ENCODE measurements at regions not wholly inside any gene's neighbourhood (a gene's known extent, or its start where the extent isn't known, plus 50 kb on each side); places are given as distances from the start of the nearest gene placed in this dataset.

GRCh38 chr16:55149622-55150021 lies 174.4 kb upstream of the IRX6 start:
- Histone ChIP-seq H3K14ac (ENCODE audit: low read length) (no peak overlapping the region), H3K9ac (ENCODE audit: low read length) (no peak overlapping the region), H4K8ac (ENCODE audit: low read depth, low read length) (no peak overlapping the region), H3K18ac (ENCODE audit: low read length) (no peak overlapping the region), H3K4me3 (ENCODE audit: low read depth, low read length) (no peak overlapping the region), H3K79me1 (ENCODE audit: low read length) (no peaks in the 10 kb centered on the region), H4K91ac (ENCODE audit: low read depth, low read length) (no peak overlapping the region), H3K4me1 (ENCODE audit: control insufficient read depth in 1 of 2, insufficient read depth in 2 of 2, low read length in 2 of 2) (no peaks in the 10 kb centered on the region), H3K9me3 (ENCODE audit: insufficient read depth, low read depth, low read length) (no peaks in the 10 kb centered on the region), H3K23ac (ENCODE audit: low read length) (no peak overlapping the region), H3K4me2 (ENCODE audit: low read length) (no peak overlapping the region), H3K79me2 (ENCODE audit: control insufficient read depth, insufficient read depth, low read length, poor library complexity) (no peaks in the 10 kb centered on the region), H2AK5ac (ENCODE audit: low read length) (no peak overlapping the region), H3K36me3 (ENCODE audit: control insufficient read depth in 1 of 2, insufficient read depth in 2 of 2, low read length in 2 of 2) (no peaks in the 10 kb centered on the region), H4K12ac (ENCODE audit: low read depth, low read length) (no peak overlapping the region), H2BK120ac (ENCODE audit: insufficient read depth, low read length, poor library complexity) (no peak overlapping the region), H3K27ac (ENCODE audit: low read depth, low read length) (no peak overlapping the region), H2AFZ (ENCODE audit: insufficient read depth, low read length, poor library complexity) (no peak overlapping the region), H2BK5ac (ENCODE audit: low read depth, low read length, poor library complexity) (no peak overlapping the region), H3K4ac (ENCODE audit: low read depth, low read length) (no peak overlapping the region), H3K27me3 (ENCODE audit: insufficient read depth, low read length) (no peaks in the 10 kb centered on the region), H2BK12ac (ENCODE audit: low read length) (no peak overlapping the region)
- WGBS (ENCODE audit: extremely low coverage, insufficient coverage, insufficient read length), result no CpG with 5 or more reads among the region's 4 CpGs
- DNase-seq, result no peak

GRCh38 chr16:55151561-55152305 lies 172.3 kb upstream of the IRX6 start:
- Histone ChIP-seq H3K4me2 (ENCODE audit: low read length) (no peak overlapping the region), H4K8ac (ENCODE audit: low read depth, low read length) (no peak overlapping the region), H3K27ac (ENCODE audit: low read depth, low read length) (no peak overlapping the region), H3K14ac (ENCODE audit: low read length) (no peak overlapping the region), H4K12ac (ENCODE audit: low read depth, low read length) (no peak overlapping the region), H3K79me2 (ENCODE audit: control insufficient read depth, insufficient read depth, low read length, poor library complexity) (no peaks in the 10 kb centered on the region), H3K9ac (ENCODE audit: low read length) (no peak overlapping the region), H2BK120ac (ENCODE audit: insufficient read depth, low read length, poor library complexity) (no peak overlapping the region), H3K9me3 (ENCODE audit: insufficient read depth, low read depth, low read length) (peaks cover 1% of the 10 kb centered on the region), H3K27me3 (ENCODE audit: insufficient read depth, low read length) (no peaks in the 10 kb centered on the region), H3K4me3 (ENCODE audit: low read depth, low read length) (no peak overlapping the region), H3K23ac (ENCODE audit: low read length) (no peak overlapping the region), H2BK12ac (ENCODE audit: low read length) (no peak overlapping the region), H2AFZ (ENCODE audit: insufficient read depth, low read length, poor library complexity) (no peak overlapping the region), H3K18ac (ENCODE audit: low read length) (no peak overlapping the region), H2BK5ac (ENCODE audit: low read depth, low read length, poor library complexity) (no peak overlapping the region), H3K79me1 (ENCODE audit: low read length) (no peaks in the 10 kb centered on the region), H2AK5ac (ENCODE audit: low read length) (no peak overlapping the region), H3K4me1 (ENCODE audit: control insufficient read depth in 1 of 2, insufficient read depth in 2 of 2, low read length in 2 of 2) (no peaks in the 10 kb centered on the region), H4K91ac (ENCODE audit: low read depth, low read length) (no peak overlapping the region), H3K36me3 (ENCODE audit: control insufficient read depth in 1 of 2, insufficient read depth in 2 of 2, low read length in 2 of 2) (no peaks in the 10 kb centered on the region), H3K4ac (ENCODE audit: low read depth, low read length) (no peak overlapping the region)
- DNase-seq, result no peak
- no CpG with 5 or more reads among the region's 9 CpGs for WGBS (ENCODE audit: extremely low coverage, insufficient coverage, insufficient read length)

DNA sequence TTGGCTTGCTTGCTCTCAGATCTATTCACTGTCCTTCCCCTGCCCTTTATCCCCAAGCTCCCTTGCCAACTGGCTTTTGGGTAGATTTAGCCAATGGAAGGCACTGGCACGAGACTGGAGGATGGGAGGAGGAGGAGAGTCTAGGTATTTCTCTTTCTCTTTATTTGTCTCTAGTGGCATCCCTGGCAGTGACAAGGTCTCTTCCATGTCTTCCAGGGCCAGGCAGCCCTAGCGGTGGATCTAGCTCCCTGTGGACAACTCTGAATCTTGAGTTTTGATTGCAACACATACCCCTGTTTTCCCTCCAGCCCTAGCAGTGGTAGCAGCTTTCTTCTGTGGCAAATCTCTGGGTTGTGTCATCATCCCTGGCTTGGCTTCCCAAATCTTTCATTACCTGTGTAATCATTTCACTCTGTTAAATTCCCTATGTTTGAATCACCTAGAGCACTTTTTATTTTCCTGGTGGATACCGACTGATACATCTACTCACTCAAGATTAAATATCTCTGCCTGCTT lies 171.1 kb upstream of the IRX6 start:
- Histone ChIP-seq H3K36me3 (ENCODE audit: control insufficient read depth in 1 of 2, insufficient read depth in 2 of 2, low read length in 2 of 2) (no peaks in the 10 kb centered on the region), H4K12ac (ENCODE audit: low read depth, low read length) (no peak overlapping the region), H3K18ac (ENCODE audit: low read length) (no peak overlapping the region), H2BK120ac (ENCODE audit: insufficient read depth, low read length, poor library complexity) (no peak overlapping the region), H2BK5ac (ENCODE audit: low read depth, low read length, poor library complexity) (no peak overlapping the region), H3K79me2 (ENCODE audit: control insufficient read depth, insufficient read depth, low read length, poor library complexity) (no peaks in the 10 kb centered on the region), H3K79me1 (ENCODE audit: low read length) (no peaks in the 10 kb centered on the region), H3K4me2 (ENCODE audit: low read length) (no peak overlapping the region), H3K4me3 (ENCODE audit: low read depth, low read length) (no peak overlapping the region), H2AFZ (ENCODE audit: insufficient read depth, low read length, poor library complexity) (no peak overlapping the region), H3K27ac (ENCODE audit: low read depth, low read length) (no peak overlapping the region), H3K4me1 (ENCODE audit: control insufficient read depth in 1 of 2, insufficient read depth in 2 of 2, low read length in 2 of 2) (no peaks in the 10 kb centered on the region), H3K4ac (ENCODE audit: low read depth, low read length) (no peak overlapping the region), H3K9ac (ENCODE audit: low read length) (no peak overlapping the region), H3K14ac (ENCODE audit: low read length) (no peak overlapping the region), H3K27me3 (ENCODE audit: insufficient read depth, low read length) (no peaks in the 10 kb centered on the region), H2AK5ac (ENCODE audit: low read length) (no peak overlapping the region), H2BK12ac (ENCODE audit: low read length) (no peak overlapping the region), H4K8ac (ENCODE audit: low read depth, low read length) (no peak overlapping the region), H3K23ac (ENCODE audit: low read length) (no peak overlapping the region), H3K9me3 (ENCODE audit: insufficient read depth, low read depth, low read length) (peaks cover 3% of the 10 kb centered on the region), H4K91ac (ENCODE audit: low read depth, low read length) (no peak overlapping the region)
- whole genome bisulfite sequencing (ENCODE audit: extremely low coverage, insufficient coverage, insufficient read length), result no CpG with 5 or more reads among the region's 3 CpGs
- no peak for DNase-seq

- no peak overlapping the region for H2AK5ac ChIP-seq (ENCODE audit: low read length)
- no peaks in the 10 kb centered on the region for H3K79me2 ChIP-seq (ENCODE audit: control insufficient read depth, insufficient read depth, low read length, poor library complexity)
- H2BK120ac ChIP-seq (ENCODE audit: insufficient read depth, low read length, poor library complexity), result no peak overlapping the region
- no peak overlapping the region for H4K8ac ChIP-seq (ENCODE audit: low read depth, low read length)
- H3K4me2 ChIP-seq (ENCODE audit: low read length), result no peak overlapping the region
- H2AFZ ChIP-seq (ENCODE audit: insufficient read depth, low read length, poor library complexity), result no peak overlapping the region
- WGBS (ENCODE audit: extremely low coverage, insufficient coverage, insufficient read length), result no CpG with 5 or more reads among the region's 4 CpGs
- no peaks in the 10 kb centered on the region for H3K27me3 ChIP-seq (ENCODE audit: insufficient read depth, low read length)
- H3K4me3 ChIP-seq (ENCODE audit: low read depth, low read length), result no peak overlapping the region
- no peak for DNase-seq
- H3K27ac ChIP-seq (ENCODE audit: low read depth, low read length), result no peak overlapping the region
- no peak overlapping the region for H2BK5ac ChIP-seq (ENCODE audit: low read depth, low read length, poor library complexity)
- H3K14ac ChIP-seq (ENCODE audit: low read length), result no peak overlapping the region
- H2BK12ac ChIP-seq (ENCODE audit: low read length), result no peak overlapping the region
- no peak overlapping the region for H3K4ac ChIP-seq (ENCODE audit: low read depth, low read length)
- H3K4me1 ChIP-seq (ENCODE audit: control insufficient read depth in 1 of 2, insufficient read depth in 2 of 2, low read length in 2 of 2), result no peaks in the 10 kb centered on the region
- H4K91ac ChIP-seq (ENCODE audit: low read depth, low read length), result no peak overlapping the region
- H3K9me3 ChIP-seq (ENCODE audit: insufficient read depth, low read depth, low read length), result peaks cover 3% of the 10 kb centered on the region
- no peak overlapping the region for H3K23ac ChIP-seq (ENCODE audit: low read length)
- H4K12ac ChIP-seq (ENCODE audit: low read depth, low read length), result no peak overlapping the region
- H3K9ac ChIP-seq (ENCODE audit: low read length), result no peak overlapping the region
- H3K18ac ChIP-seq (ENCODE audit: low read length), result no peak overlapping the region
- no peaks in the 10 kb centered on the region for H3K36me3 ChIP-seq (ENCODE audit: control insufficient read depth in 1 of 2, insufficient read depth in 2 of 2, low read length in 2 of 2)
- H3K79me1 ChIP-seq (ENCODE audit: low read length), result no peaks in the 10 kb centered on the region
Measured at GRCh38 chr16:55154262-55154661, 169.7 kb upstream of the IRX6 start.
